IMR-90 (cell line): ENCODE measurements at regions not wholly inside any gene's neighbourhood (a gene's known extent, or its start where the extent isn't known, plus 50 kb on each side); places are given as distances from the start of the nearest gene placed in this dataset.

Source experiments
- ATAC-seq: fragments of 200-7000 bp; cut with Tn5 transposase; 2 replicates; pipeline ENCODE4 v1.9.1; 2020; ENCODE audit warnings: low read depth, mild to moderate bottlenecking, moderate library complexity
- BruUV-seq: library from RNA; stranded (reverse); fragments of 400-500 nt; replicated peaks from 2 replicates; lab custom pipeline; 2021; lab: Mats Ljungman, UMichigan
- CTCF ChIA-PET: fragments of 300-600 bp; formaldehyde crosslinking; extraction: SDS; loops from one replicate; lab custom pipeline; 2021; ENCODE audit warnings: antibody characterized with exemption; lab: Yijun Ruan, JAX
- POLR2A ChIA-PET: fragments of 300-600 bp; sonication (Branson Sonifier 250); formaldehyde crosslinking; loops from one replicate; lab custom pipeline; 2022; ENCODE audit warnings: antibody characterized with exemption; ENCODE audit not compliant: unreplicated experiment; lab: Charles Lee
- DNase-seq: peaks from one replicate; pipeline ENCODE4 v3.0.0; 2013
- H2AFZ ChIP-seq: replicated peaks from 2 replicates; pipeline ENCODE3; 2013; ENCODE audit warnings: low read length, mild to moderate bottlenecking; ENCODE audit not compliant: poor library complexity
- H2AK5ac ChIP-seq: 2 replicates; pipeline ENCODE4 v1.6.1; 2013; ENCODE audit warnings: low read depth, low read length, inconsistent platforms
- H2AK9ac ChIP-seq: replicated peaks from 2 replicates; pipeline ENCODE3; 2013; ENCODE audit warnings: mild to moderate bottlenecking, low read depth, low read length, moderate library complexity; ENCODE audit not compliant: poor library complexity
- H2BK120ac ChIP-seq: 2 replicates; pipeline ENCODE4 v1.6.1; 2013; ENCODE audit warnings: low read depth, low read length, inconsistent platforms
- H2BK15ac ChIP-seq: 3 replicates; pipeline ENCODE4 v1.6.1; 2013; ENCODE audit warnings: low read depth, low read length, inconsistent platforms
- H2BK20ac ChIP-seq: 2 replicates; pipeline ENCODE4 v1.6.1; 2013; ENCODE audit warnings: low read depth, mild to moderate bottlenecking, inconsistent platforms, low read length, moderate library complexity
- H2BK5ac ChIP-seq: 2 replicates; pipeline ENCODE4 v1.6.1; 2013; ENCODE audit warnings: mild to moderate bottlenecking, low read depth, low read length, inconsistent platforms; ENCODE audit not compliant: poor library complexity, severe bottlenecking
- H3K14ac ChIP-seq: replicated peaks from 2 replicates; pipeline ENCODE4 v1.6.1; 2013; ENCODE audit warnings: low read depth, low read length, inconsistent platforms
- H3K18ac ChIP-seq: 2 replicates; pipeline ENCODE4 v1.6.1; 2013; ENCODE audit warnings: low read depth, low read length, control low read depth
- H3K23ac ChIP-seq: 2 replicates; pipeline ENCODE4 v1.6.1; 2013; ENCODE audit warnings: low read depth, low read length, inconsistent platforms
- H3K27ac ChIP-seq: 2 replicates; pipeline ENCODE4 v1.5.1; 2013; ENCODE audit warnings: mild to moderate bottlenecking, control low read depth, low read length; ENCODE audit not compliant: insufficient read depth
- H3K27me3 ChIP-seq: 2 replicates; pipeline ENCODE4 v1.6.1; 2013; ENCODE audit warnings: low read length; ENCODE audit not compliant: control insufficient read depth, insufficient read depth
- H3K36me3 ChIP-seq: 2 replicates; pipeline ENCODE4 v1.6.1; 2013; ENCODE audit warnings: low read length, mixed read lengths; ENCODE audit not compliant: control insufficient read depth, insufficient read depth
- H3K4ac ChIP-seq: 2 replicates; pipeline ENCODE4 v1.6.1; 2013; ENCODE audit warnings: low read depth, low read length, inconsistent platforms
- H3K4me1 ChIP-seq: 2 replicates; pipeline ENCODE4 v1.6.1; 2013; ENCODE audit warnings: low read length, mixed read lengths; ENCODE audit not compliant: control insufficient read depth, insufficient read depth
- H3K4me2 ChIP-seq: 2 replicates; pipeline ENCODE4 v1.6.1; 2013; ENCODE audit warnings: low read depth, mild to moderate bottlenecking, control low read depth, low read length, moderate library complexity
- H3K4me3 ChIP-seq: 2 replicates; pipeline ENCODE4 v1.5.1; 2013; ENCODE audit warnings: low read depth, mild to moderate bottlenecking, control low read depth, low read length, moderate library complexity; ENCODE audit not compliant: insufficient read depth
- H3K56ac ChIP-seq: 2 replicates; pipeline ENCODE4 v1.6.1; 2013; ENCODE audit warnings: low read length, inconsistent platforms; ENCODE audit not compliant: insufficient read depth; ENCODE audit errors: extremely low read depth
- H3K79me1 ChIP-seq, 2 experiments: 2 replicates each; pipeline ENCODE4 v1.6.1; 2013; ENCODE audit warnings: low read length in 2 of 2, inconsistent platforms in 1 of 2, low read depth in 1 of 2
- H3K9ac ChIP-seq: 2 replicates; pipeline ENCODE4 v1.6.1; 2013; ENCODE audit warnings: low read depth, low read length, control low read depth
- H3K9me1 ChIP-seq: 2 replicates; pipeline ENCODE4 v1.6.1; 2013; ENCODE audit warnings: low read length, inconsistent platforms; ENCODE audit not compliant: insufficient read depth
- H3K9me3 ChIP-seq: 2 replicates; pipeline ENCODE4 v1.6.1; 2013; ENCODE audit warnings: low read length; ENCODE audit not compliant: control insufficient read depth, insufficient read depth
- H4K20me1 ChIP-seq: 2 replicates; pipeline ENCODE4 v1.6.1; 2013; ENCODE audit warnings: low read length, inconsistent platforms; ENCODE audit not compliant: insufficient read depth
- H4K5ac ChIP-seq: 2 replicates; pipeline ENCODE4 v1.6.1; 2013; ENCODE audit warnings: mild to moderate bottlenecking, low read depth, low read length, control low read depth
- H4K8ac ChIP-seq, 2 experiments: 2 replicates each; pipeline ENCODE4 v1.6.1; 2013; ENCODE audit warnings: low read depth in 2 of 2, low read length in 2 of 2, control low read depth in 1 of 2, inconsistent platforms in 1 of 2
- H4K91ac ChIP-seq: 2 replicates; pipeline ENCODE4 v1.6.1; 2013; ENCODE audit warnings: low read depth, low read length, inconsistent platforms; ENCODE audit not compliant: insufficient read depth
- BHLHE40 ChIP-seq: fragments of 150-350 bp; IDR thresholded peaks from 2 replicates; pipeline ENCODE4 v1.6.1; 2016; ENCODE audit warnings: mild to moderate bottlenecking, low read depth, low read length
- CEBPB ChIP-seq: IDR thresholded peaks from 2 replicates; pipeline ENCODE4 v1.6.1; 2012; ENCODE audit warnings: low read depth, low read length, improper control_type of control experiment
- CHD1 ChIP-seq: IDR thresholded peaks from 2 replicates; pipeline ENCODE4 v1.6.1; 2012; ENCODE audit warnings: low read depth, low read length, improper control_type of control experiment
- FOS ChIP-seq: fragments of 150-350 bp; IDR thresholded peaks from 2 replicates; pipeline ENCODE4 v1.6.1; 2016; ENCODE audit warnings: low read depth, low read length
- MAFK ChIP-seq: IDR thresholded peaks from 2 replicates; pipeline ENCODE4 v1.6.1; 2012; ENCODE audit warnings: low read depth, low read length, improper control_type of control experiment
- MAZ ChIP-seq: IDR thresholded peaks from 2 replicates; pipeline ENCODE4 v1.6.1; 2012; ENCODE audit warnings: low read depth, mild to moderate bottlenecking, low read length, improper control_type of control experiment, moderate library complexity, borderline replicate concordance
- MXI1 ChIP-seq: IDR thresholded peaks from 2 replicates; pipeline ENCODE4 v1.6.1; 2012; ENCODE audit warnings: low read depth, mild to moderate bottlenecking, low read length, moderate library complexity, borderline replicate concordance
- NFE2L2 ChIP-seq: fragments of 150-350 bp; IDR thresholded peaks from 2 replicates; pipeline ENCODE4 v1.6.1; 2016; ENCODE audit warnings: low read depth, mild to moderate bottlenecking, low read length
- POLR2A ChIP-seq: IDR thresholded peaks from 2 replicates; pipeline ENCODE4 v1.6.1; 2012; ENCODE audit warnings: mild to moderate bottlenecking, low read depth, low read length
- RAD21 ChIP-seq: IDR thresholded peaks from 2 replicates; pipeline ENCODE4 v1.6.1; 2012; ENCODE audit warnings: low read length, improper control_type of control experiment
- RCOR1 ChIP-seq: IDR thresholded peaks from 2 replicates; pipeline ENCODE4 v1.6.1; 2012; ENCODE audit warnings: mild to moderate bottlenecking, low read length, improper control_type of control experiment; ENCODE audit not compliant: insufficient replicate concordance
- RFX5 ChIP-seq: IDR thresholded peaks from 2 replicates; pipeline ENCODE4 v1.8.0; 2012; ENCODE audit warnings: low read depth, mild to moderate bottlenecking, low read length, moderate library complexity
- SMC3 ChIP-seq: fragments of 150-350 bp; IDR thresholded peaks from 2 replicates; pipeline ENCODE4 v1.6.1; 2016; ENCODE audit warnings: low read depth, mild to moderate bottlenecking, antibody characterized with exemption, low read length, moderate library complexity
- WGBS, 2 experiments: methylation state at CpG; one replicate each; pipeline versions ENCODE4 v1.1.5 to v1.1.7; 2013; ENCODE audit warnings: missing lambda C conversion rate in 2 of 2; ENCODE audit not compliant: insufficient read length in 1 of 2; ENCODE audit errors: extremely low coverage in 2 of 2; 5-methylcytosine and 5-hydroxymethylcytosine counted together
- dilution Hi-C: fragments of 300-500 bp; cut with HindIII; formaldehyde crosslinking; loops from one replicate; pipeline ENCODE4 v1.14.3; 2018; ENCODE audit warnings: low sequenced_read_pairs; ENCODE audit not compliant: unreplicated experiment
- in situ Hi-C: fragments of 300-500 bp; cut with MboI; formaldehyde crosslinking; loops from 3 replicates; pipeline ENCODE4 v1.14.3; 2019; ENCODE audit warnings: low sequenced_read_pairs, inconsistent platforms, mixed read lengths
- intact Hi-C: fragments of 100-400 bp; cut with micrococcal nuclease; formaldehyde crosslinking; loops from 2 replicates; pipeline ENCODE4 v1.10.0; 2022
- TF ChIP-seq, protein P1 (sequence below): fragments of 150-350 bp; IDR thresholded peaks from 2 replicates; pipeline ENCODE4 v1.6.1; 2017; ENCODE audit warnings: mild to moderate bottlenecking, antibody characterized with exemption, low read length, low read depth
- TF ChIP-seq, protein P2 (sequence below): fragments of 150-350 bp; IDR thresholded peaks from 2 replicates; pipeline ENCODE4 v1.6.1; 2016; ENCODE audit warnings: low read depth, mild to moderate bottlenecking, low read length, moderate library complexity, borderline replicate concordance
- TF ChIP-seq, protein P3 (sequence below): conservative IDR thresholded peaks from 2 replicates; pipeline ENCODE4 v1.5.1; 2012; ENCODE audit warnings: mild to moderate bottlenecking, low read depth, low read length, improper control_type of control experiment

DNA sequence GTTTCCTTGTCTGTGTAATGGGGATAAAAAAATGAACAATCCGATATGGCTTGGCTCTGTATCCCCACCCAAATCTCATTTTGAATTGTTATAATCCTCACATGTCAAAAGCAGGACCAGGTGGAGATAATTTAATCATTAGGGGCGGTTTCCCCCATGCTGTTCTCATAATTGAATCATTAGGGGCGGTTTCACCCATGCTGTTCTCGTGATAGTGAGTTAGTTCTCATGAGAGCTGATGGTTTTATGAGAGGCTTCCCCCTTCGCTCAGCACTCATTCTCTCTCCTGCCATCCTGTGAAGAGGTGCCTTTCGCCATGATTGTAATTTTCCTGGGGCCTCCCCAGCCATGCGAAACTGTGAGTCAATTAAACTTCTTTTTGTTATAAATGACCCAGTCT, 633.5 kb downstream of the RAPGEF2 start:
- WGBS, 2 experiments: no CpG with 5 or more reads among the region's 7 CpGs
- H3K36me3 ChIP-seq: no peaks in the 10 kb centered on the region
- no peaks in the 10 kb centered on the region for H4K20me1 ChIP-seq
- no peaks in the 10 kb centered on the region for H3K9me1 ChIP-seq
- H2AK9ac ChIP-seq: no peak overlapping the region
- H4K5ac ChIP-seq: no peak overlapping the region
- no peak overlapping the region for H2BK15ac ChIP-seq
- no peak overlapping the region for H3K4ac ChIP-seq
- H3K18ac ChIP-seq: no peak overlapping the region
- BruUV-seq: no TSS peak
- POLR2A ChIA-PET: no interaction called here
- ATAC-seq (no peak), DNase-seq (no peak)
- in situ Hi-C loops: no loop called here
- no peak overlapping the region for H2AK5ac ChIP-seq
- no peak overlapping the region for H3K14ac ChIP-seq
- no peak overlapping the region for H2BK120ac ChIP-seq
- H3K4me1 ChIP-seq: no peaks in the 10 kb centered on the region
- no peak overlapping the region for H3K27ac ChIP-seq
- peaks cover 2% of the 10 kb centered on the region; the same call in 1 of the 2 replicates for H3K9me3 ChIP-seq
- no peak overlapping the region for H2AFZ ChIP-seq
- no peak overlapping the region for H2BK5ac ChIP-seq
- no peak overlapping the region for H3K23ac ChIP-seq
- H3K27me3 ChIP-seq: no peaks in the 10 kb centered on the region
- H3K79me1 ChIP-seq: no peaks in the 10 kb centered on the region
- intact Hi-C loops: no loop called here
- H3K4me3 ChIP-seq: no peak overlapping the region
- dilution Hi-C loops: no loop called here
- no peak overlapping the region for H4K8ac ChIP-seq
- H3K56ac ChIP-seq: no peak overlapping the region
- no peak for TF ChIP-seq CEBPB
- TF ChIP-seq, protein P1, sequence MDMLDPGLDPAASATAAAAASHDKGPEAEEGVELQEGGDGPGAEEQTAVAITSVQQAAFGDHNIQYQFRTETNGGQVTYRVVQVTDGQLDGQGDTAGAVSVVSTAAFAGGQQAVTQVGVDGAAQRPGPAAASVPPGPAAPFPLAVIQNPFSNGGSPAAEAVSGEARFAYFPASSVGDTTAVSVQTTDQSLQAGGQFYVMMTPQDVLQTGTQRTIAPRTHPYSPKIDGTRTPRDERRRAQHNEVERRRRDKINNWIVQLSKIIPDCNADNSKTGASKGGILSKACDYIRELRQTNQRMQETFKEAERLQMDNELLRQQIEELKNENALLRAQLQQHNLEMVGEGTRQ: no peak
- TF ChIP-seq RCOR1: no peak
- TF ChIP-seq BHLHE40: no peak
- no peak for TF ChIP-seq FOS
- TF ChIP-seq MAZ: no peak
- TF ChIP-seq MAFK: no peak
- no peak for TF ChIP-seq RFX5
- no peak for TF ChIP-seq MXI1
- no peak for TF ChIP-seq CHD1
- no peak for TF ChIP-seq SMC3
- TF ChIP-seq NFE2L2: no peak
- TF ChIP-seq POLR2A: no peak
- no peak for TF ChIP-seq RAD21
- TF ChIP-seq, protein P2, sequence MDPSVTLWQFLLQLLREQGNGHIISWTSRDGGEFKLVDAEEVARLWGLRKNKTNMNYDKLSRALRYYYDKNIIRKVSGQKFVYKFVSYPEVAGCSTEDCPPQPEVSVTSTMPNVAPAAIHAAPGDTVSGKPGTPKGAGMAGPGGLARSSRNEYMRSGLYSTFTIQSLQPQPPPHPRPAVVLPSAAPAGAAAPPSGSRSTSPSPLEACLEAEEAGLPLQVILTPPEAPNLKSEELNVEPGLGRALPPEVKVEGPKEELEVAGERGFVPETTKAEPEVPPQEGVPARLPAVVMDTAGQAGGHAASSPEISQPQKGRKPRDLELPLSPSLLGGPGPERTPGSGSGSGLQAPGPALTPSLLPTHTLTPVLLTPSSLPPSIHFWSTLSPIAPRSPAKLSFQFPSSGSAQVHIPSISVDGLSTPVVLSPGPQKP: no peak
- TF ChIP-seq, protein P3, sequence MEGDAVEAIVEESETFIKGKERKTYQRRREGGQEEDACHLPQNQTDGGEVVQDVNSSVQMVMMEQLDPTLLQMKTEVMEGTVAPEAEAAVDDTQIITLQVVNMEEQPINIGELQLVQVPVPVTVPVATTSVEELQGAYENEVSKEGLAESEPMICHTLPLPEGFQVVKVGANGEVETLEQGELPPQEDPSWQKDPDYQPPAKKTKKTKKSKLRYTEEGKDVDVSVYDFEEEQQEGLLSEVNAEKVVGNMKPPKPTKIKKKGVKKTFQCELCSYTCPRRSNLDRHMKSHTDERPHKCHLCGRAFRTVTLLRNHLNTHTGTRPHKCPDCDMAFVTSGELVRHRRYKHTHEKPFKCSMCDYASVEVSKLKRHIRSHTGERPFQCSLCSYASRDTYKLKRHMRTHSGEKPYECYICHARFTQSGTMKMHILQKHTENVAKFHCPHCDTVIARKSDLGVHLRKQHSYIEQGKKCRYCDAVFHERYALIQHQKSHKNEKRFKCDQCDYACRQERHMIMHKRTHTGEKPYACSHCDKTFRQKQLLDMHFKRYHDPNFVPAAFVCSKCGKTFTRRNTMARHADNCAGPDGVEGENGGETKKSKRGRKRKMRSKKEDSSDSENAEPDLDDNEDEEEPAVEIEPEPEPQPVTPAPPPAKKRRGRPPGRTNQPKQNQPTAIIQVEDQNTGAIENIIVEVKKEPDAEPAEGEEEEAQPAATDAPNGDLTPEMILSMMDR: no peak
- H2BK20ac ChIP-seq: no peak overlapping the region
- H4K91ac ChIP-seq: no peak overlapping the region
- H3K9ac ChIP-seq: no peak overlapping the region
- CTCF ChIA-PET: interaction anchor here (0.5 kb wide), 1 partner anchor 263 kb away, joined by 3 read pairs; no protein-coding TSS in a partner anchor
- no peak overlapping the region for H3K4me2 ChIP-seq
